HG03280 (cell line): ENCODE measurements at regions not wholly inside any gene's neighbourhood (a gene's known extent, or its start where the extent isn't known, plus 50 kb on each side); places are given as distances from the start of the nearest gene placed in this dataset.

Experiments used
- ATAC-seq: cut with Tn5 transposase; IDR thresholded peaks from one replicate; pipeline ENCODE4 v1.9.1; 2021; ENCODE audit warnings: mild to moderate bottlenecking, moderate library complexity; ENCODE audit not compliant: unreplicated experiment

DNA sequence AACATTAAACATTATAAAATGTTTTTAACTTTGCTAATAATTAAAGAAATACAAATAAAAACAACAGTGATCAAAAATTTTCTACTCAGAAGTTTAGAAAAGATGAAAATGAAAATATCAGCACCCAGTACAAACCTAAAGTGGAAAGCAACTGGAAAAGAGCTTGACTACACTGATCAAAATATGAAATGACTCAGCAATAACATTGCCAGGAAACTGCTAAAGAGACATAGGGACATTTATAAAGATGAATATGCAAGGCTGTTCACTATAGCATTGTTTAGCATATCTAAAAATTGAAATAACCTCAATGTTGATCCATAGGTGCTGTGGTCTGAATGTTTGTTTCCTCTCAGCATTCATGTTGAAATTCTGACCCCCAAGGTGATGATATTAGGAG is 88.5 kb upstream of the NOCT start:
- no peak for ATAC-seq

DNA sequence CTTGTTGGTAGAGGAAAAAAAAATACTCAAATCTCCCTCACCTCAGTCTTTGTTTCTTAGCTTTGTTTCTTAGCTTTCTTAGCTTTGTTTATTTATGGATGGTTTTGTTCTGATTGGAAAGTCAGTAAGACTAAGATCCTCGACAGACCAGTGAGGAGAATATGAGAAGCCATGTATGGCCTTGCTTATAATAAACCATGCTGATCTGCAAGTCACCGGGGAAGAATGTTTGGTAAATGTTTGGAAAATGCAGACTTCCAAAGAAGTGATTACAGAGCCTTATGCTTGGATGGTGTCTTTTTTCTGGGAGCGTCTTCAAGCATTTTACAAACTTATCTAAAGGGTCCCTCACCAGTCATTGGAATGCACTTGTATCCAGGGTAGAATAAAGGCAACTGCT is 90.1 kb upstream of the NOCT start:
- no peak for ATAC-seq

DNA sequence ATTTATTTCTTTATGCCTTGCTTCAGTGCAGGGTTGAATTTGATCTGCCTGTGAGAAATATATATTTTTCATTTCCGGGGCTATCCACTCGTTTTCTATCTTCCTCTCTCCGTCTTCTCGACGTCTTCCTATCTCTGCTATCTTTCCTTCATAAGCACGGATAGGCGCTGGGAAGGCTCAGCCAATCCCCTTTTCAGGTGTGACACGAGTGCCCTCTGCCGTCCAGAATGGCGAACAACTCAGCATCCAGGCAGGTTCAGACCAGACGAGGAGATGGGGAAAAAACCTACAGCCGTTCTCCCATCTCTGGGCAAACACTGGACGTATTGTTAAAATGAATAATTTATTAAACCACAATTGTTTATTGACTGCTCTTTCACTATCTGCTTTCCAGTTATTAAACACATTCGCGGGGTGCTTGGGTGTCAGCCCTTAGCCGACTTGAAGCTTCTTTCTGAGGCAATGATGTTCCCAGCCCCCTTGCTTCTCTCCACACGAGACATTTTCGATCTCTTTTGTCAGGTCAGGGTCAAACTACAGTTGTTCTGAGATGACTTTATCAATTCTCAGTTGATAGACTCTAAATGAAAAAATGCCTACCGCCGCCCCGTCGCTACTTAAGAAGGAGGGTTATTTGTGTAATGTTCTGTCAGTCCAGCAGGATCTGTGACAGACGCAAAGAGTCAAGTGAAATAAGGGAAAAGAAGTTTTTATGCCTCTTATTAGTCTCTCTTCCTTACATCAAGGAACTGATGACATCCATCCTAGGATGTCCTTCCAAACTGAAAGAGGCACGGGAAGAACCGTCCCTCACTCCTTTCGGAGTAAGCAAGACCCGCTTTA is 96.3 kb upstream of the NOCT start:
- ATAC-seq, result peak; percentile 92

DNA sequence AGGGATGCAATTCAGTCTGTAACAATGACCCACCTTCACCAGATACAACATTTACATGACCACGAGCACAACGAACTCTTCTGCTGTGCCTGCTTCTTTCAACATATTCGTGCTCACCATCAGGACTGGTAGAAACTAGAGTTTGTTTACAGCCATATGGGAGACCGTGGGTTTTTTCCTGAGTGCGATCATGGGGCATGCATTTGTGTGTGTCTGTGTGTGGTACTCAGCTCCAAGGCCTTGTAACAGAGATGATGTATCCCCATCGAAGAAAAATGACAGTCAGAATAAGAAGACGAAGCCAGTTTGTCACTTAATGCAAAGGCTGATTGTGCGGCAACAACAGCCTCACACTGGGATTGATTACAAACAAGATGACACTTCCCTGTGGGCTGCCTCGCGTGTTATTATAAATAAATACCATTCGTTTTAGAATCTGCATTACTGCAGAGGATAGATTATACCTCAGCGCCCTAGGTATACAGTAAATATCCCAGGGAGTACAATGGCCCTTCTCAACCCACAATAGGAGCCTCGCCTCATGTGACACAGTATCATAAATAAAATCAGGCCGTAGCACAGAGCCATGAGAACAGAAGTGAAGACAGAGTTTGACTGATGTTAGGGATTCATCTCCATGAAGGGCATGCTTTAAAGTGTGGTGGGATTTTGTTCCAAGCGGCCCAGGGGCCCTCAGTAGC is 97.3 kb upstream of the NOCT start:
- no peak for ATAC-seq

DNA sequence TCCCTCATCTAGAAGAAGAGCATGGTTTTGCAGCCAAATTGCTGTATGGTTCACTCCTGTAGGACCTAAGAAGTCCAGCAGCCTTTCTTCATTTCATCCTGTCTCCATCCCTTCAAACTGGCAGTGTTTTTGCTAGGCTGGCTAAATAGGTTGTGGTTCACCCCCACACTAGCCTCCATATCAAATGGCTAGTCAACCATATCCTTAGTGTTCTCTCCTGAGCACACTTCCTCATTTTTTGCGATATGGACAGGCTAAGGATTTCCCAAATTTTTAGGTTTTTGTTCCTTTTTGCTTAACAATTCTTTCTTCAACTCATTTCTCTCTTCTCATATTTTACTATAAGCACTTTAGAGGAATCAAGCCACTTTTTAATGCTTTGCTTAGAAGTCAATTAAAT is 98.8 kb upstream of the NOCT start:
- ATAC-seq, result no peak

DNA sequence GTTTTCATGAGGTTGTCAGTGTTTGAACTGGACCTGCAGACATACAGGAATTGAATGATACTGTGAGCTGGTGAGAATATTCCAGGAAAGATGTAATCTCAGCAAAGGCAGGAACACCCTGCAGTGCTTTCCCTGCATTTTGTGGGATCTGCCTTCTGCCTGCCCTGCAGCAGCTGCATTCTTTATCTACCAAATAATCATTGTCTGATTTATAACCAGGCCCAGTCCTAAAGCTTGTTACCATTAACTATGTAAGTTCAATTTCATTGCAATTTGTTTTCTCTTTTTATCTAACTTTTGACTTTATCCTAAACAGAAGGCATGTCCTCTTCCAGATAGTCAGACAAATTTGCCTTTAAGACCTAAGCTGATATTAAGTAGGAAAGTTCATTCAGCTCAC is 99.8 kb upstream of the NOCT start:
- no peak for ATAC-seq

DNA sequence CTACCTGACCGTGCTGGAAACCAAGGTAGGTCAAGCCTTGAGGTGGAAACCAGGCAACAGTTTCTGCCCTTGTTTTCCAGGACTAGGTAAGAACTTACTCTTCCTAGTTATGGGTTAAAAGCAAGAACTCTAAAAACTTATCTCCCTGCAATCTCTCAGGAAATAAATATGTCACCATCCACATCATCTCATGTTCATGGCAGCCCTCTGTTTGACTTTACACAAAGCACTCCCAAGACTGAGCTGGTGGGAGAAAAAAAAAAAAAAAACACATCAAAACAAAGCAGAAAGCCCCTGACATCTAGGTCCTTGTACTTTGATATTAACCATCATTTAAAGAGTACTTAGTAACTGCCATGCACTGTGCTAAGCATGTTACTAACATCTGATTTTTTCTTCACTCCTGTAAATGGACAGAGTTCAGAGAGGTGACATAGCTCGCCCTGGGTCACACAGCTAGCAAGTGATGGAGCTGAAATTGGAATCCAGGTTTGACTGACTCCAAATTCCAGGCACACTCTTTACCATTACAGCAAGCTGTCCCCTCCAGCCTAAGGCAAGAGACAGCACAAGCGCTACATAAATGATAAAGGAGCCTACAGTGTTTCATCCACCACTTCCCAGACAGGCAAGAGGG is 102.8 kb upstream of the NOCT start:
- ATAC-seq, result no peak

DNA sequence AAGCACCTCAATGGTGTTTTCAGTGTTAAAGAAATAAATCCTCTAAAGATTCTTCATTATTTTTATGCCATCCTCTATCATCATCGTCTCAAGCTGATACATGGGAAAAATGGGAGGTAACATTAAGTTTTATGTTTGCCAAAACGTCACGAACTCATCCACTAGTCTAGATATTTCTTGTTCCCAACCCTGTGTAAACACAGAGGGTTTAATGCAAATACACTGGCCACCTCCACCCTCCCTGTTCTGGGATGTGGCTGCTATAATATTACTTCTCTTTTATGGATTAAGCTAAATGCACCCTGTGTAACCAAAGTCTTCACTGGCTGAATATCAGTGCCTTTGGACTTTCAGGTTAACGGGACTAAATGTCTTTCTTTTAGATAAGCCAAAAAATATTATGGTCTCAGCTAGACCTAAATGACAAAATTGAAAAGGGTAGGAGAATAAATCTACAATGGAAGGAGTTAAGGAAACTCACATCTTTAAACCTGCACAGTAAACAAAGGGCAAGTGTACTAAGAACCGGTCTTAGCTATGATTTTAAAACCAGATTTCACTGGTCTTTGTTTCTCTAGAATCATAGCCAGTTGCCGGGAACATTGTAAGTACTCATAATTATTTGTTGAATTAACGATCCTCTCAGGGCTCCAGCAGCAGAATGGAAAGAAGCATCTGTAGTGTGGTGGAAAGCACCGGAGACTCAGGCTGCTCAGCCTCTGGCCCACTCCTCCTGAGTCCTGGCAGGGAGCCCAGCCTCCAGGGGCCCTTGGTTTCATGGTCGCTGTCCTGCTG is 103.5 kb upstream of the NOCT start:
- no peak for ATAC-seq

DNA sequence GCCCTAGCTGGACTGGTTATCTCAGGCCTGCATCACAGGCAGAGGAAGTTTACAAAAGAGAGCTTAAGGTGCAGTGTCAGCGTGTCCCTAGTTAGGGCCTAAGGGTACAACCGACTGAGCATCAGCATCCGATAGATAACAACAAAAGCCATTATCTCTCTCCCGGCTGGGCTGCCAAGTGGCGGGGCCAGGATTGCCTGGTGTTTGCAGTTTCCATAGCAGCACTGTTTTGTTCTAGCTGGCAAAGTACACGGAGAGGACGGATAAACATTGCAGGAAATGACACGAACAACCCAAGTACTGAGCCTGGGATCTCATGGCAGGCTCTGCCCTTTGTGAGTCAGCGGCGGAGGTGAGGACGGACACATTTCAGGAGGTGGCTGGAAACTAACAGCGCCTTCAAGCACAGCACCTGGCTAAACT is 104.7 kb upstream of the NOCT start:
- no peak for ATAC-seq

DNA sequence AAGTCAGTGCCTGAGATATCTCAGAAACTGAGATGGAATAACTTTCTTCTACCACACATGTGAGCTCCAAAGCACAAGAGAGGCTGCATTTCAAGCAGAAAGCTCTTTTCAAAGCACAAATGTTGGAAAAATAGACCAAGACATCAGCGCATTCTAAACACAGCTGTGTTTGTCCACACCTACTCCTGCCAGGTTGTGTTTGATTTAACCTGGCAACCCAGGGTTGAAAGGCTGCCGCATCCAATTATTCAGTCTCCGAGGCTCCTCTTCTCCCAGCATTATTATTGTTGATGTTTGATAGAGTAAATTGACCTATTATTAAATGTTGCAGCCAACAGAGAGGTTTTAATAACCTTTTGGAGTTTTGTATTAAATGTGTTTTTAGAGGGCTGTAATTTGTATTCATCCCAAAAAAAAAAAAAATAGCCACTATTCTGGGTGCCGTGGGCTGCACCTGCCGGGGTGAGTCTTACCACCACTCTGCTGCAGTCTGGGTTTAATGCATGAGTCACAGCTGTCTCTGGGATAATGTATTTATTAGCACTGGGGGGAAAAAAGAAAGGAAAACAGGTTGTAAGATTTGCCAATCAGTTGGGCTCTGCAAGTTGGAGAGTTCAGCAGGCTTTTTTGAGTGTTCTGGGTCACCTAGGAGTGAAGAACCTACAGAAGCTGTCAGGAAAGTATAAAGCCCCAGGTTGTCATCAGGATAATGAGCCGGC is 105.2 kb upstream of the NOCT start:
- ATAC-seq, result no peak

DNA sequence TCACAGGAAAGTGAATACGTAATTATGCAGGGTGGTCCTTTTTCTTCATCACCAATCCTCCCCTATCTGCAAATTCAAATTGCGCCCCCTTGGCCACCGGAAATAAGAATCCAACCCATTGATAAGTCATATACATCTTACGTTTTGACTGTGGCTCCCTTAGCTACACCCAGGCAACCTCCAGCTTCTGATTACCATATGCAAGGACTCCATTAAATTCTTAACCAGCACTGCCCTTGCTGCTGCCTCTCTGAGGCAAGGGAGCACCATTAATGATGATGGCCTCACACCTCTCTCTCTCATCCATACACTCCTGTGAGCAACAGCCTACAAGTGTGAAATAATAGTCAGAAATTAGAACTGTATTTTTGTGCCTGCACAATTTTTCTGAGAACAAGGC is 106.0 kb upstream of the NOCT start:
- no peak for ATAC-seq

DNA sequence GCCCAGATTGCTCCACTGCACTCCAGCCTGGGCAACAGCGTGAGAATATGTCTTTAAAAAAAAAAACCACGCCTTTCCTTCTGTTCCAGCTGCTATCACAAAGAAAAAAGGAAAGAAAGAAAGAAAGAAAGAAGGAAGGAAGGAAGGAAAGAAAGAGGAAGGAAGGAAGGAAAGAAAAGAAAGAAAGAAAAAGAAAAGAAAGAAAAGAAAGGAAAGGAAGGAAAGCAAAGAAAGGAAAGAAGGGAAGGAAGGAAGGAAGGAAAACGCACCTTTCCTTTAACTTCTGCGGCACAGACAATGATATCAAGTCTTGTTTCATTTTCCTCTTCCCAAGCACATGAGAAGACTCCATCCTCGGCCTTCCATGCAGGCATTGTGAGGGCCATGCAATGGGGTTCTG is 107.4 kb upstream of the NOCT start:
- no peak for ATAC-seq

DNA sequence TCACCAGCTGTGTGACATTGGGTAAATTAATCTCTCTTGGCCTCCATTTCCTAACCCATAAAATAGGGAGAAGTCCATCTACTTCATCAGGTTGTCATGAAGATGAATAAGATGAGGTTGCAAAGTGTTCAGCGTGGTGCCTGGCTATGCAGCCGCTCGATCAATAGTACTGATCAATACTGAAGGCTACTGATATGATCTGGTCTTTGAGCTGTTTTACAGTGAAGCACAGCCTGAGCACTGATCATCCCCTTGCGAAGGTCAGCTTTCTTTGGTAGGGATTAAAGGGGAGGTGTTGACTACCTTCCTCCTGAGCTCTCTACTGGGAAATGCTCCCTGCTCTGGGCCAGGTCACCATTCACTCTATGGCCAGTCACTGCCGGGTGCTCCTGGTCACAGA is 108.4 kb upstream of the NOCT start:
- ATAC-seq, result no peak

DNA sequence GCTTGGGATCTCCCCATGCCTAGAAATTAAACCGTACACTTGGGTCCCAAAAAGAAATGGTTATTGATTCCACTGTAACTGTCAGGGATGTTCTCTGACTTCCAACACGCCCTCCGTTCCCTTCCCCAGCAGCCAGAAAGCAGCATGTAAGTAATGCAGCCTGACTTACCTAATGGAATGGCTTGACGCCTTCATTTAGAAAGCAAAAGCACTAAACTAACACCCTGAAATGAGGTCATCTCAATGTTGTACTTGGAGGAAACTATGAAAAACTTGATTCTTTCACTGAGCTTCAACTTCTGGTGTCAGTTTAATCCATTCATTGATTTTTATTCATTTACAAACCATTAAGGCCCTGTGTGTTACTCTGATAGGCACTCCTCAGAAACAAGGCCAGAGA is 110.8 kb upstream of the NOCT start:
- no peak for ATAC-seq

DNA sequence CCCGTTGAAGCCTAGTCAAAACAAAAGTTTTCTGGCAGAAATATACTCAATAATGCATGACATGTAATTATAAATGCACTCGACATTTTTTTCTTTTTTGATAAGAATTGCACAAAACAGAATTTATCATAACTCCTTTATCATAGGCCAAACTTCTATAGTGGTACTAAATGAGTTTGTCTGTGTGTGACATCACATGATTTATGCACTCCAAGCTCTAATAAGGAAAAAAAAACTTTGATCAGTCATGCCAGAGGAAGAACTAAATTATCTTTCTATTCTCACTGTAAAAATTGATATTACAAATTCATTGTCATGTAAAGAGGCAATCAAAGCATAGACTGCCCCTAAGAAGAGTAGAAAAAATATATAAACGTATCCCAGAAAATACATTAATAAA is 112.4 kb upstream of the NOCT start:
- no peak for ATAC-seq

DNA sequence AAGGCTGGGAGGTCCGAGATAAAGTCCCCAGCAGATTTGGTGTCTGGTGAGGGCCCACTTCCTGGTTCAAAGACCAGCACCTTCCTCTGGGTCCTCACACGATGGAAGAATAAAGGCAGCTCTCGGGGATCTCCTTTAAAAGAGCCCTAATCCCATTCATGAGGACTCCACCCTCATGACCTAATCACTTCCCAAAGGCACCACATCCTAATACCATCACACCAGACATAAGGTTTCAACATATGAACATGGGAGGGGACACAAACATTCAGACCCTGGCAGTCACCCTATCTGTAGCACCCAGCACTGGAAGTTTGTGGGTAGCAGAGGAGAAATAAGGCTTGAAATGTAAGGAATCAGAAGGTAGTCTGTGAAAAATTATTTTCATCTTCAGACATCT is 112.9 kb upstream of the NOCT start:
- ATAC-seq, result no peak

DNA sequence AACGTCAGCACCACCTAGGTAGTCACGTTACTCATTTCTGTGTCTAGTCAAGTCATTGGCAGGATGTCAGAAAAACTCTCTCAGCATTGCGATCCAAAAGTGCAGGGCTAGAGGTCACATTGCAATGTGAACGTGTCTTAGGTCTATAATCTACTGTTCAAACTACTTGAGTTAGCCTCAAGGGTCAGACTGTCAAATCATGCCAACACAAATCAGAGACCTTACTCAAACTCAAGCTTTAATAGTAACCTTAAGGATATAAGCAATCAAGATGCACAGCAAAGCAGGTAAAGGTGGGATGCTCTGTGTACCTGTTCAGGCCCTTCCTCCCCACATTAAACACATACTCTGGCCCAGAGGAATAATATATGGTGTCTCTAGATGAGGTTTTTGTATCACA is 114.4 kb upstream of the NOCT start:
- ATAC-seq, result no peak

DNA sequence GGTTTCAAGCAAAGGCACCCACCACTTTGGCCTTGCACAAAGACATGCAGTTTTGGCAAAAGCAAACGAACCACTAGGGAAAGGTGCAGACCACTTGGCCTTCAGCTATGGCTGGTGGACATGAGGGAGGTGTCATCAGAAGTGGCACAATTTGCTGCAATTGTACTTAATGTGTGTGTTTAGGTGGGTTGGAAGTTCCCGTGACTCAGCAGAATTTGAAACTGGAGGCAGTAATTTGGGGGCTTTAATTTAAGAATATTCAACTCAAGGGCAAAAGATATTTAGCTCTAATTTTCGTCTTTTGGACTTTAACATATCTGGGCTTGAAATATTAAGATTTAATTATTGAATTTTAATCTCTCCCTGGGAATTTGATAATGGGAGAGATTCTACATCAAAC is 115.6 kb upstream of the NOCT start:
- ATAC-seq, result no peak

DNA sequence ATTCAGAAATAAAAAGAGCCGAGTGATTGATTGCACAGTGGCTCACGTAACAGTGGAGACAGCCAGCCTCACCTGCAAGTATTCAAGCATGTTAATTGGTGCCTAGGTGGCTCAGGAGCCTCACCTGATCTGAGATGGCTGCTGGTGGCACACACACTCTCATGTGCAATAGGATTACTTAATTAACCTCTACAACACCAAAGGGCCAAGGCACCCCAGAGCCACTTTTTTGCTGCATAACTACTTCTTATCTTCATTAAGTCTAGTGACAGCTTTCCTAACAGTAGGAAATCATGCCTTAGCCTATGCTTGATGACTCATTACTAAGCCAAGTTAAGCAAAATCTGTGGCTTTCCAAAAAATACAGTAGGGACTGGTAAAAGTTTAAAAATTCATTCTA is 117.3 kb upstream of the NOCT start:
- ATAC-seq, result no peak

DNA sequence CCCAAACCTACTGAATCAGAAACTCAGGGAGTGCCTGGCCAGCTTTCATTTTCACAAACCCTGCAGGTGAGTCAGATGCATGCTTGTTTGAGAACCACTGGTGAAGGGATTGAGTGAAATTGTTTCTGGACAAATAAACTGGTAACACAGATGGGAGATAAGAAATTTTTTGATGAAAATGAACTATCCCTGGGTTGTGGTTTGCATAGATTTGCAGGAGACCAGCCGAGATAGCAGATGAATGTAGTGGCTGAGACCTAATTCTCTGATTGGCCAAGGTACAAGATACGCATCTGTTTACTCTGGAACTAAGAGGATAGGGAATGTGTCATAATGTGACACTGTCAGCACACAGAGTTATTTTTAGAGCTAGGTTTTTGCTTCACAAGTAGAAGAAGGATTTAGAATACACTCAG is 117.8 kb upstream of the NOCT start:
- ATAC-seq, result no peak

DNA sequence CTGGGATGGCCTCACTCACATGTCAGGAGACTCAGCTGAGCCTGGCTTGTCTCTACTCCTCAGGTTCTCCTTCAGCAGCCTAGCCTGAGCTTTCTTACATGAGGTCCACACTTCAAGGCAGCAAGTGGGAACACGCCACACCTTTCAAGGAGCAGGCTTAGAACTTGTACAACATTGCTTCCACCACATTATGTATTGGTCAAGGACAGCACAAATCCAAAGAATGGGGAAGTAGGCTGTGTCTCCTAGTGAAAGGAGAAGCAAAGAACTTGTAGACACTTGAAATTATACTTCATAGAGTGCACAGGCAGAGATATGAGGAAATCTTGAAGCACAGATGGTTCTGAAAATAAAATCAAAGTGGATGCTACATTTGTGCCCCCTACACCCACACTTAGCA is 120.9 kb upstream of the NOCT start:
- no peak for ATAC-seq
